ENCODE measurements at regions not wholly inside any gene's neighbourhood (a gene's known extent, or its start where the extent isn't known, plus 50 kb on each side); places are given as distances from the start of the nearest gene placed in this dataset.
A peak's percentile ranks its signal among the peaks of the same experiment; 100 is the strongest.

- DNase-seq, result no peak
- intact Hi-C loops (cut with DNase I), result no loop called here
Observed at GRCh38 chr12:127267128-127267527, 999.8 kb upstream of the TMEM132C start.

GRCh38 chr12:127268213-127268612 is 998.8 kb upstream of the TMEM132C start:
- no peak for DNase-seq

GRCh38 chr12:127268706-127269425 is 998.1 kb upstream of the TMEM132C start:
- no peak for DNase-seq
- intact Hi-C loops (cut with DNase I), result no loop called here

More at GRCh38 chr12:127268213-127268612, 998.8 kb upstream of the TMEM132C start:
- intact Hi-C loops (cut with DNase I), result no loop called here

- DNase-seq, result no peak
- intact Hi-C loops (cut with DNase I), result no loop called here
Observed at GRCh38 chr12:127270193-127270592, 996.8 kb upstream of the TMEM132C start.

GRCh38 chr12:127271776-127272175 is 995.2 kb upstream of the TMEM132C start:
- intact Hi-C loops (cut with DNase I), result no loop called here
- DNase-seq, result no peak

GRCh38 chr12:127272864-127273263 is 994.1 kb upstream of the TMEM132C start:
- intact Hi-C loops (cut with DNase I), result no loop called here
- no peak for DNase-seq

GRCh38 chr12:127273626-127274025 is 993.3 kb upstream of the TMEM132C start:
- DNase-seq, result no peak
- intact Hi-C loops (cut with DNase I), result no loop called here

GRCh38 chr12:127275416-127275815 is 991.6 kb upstream of the TMEM132C start:
- DNase-seq, result no peak
- intact Hi-C loops (cut with DNase I), result no loop called here

GRCh38 chr12:127277882-127278281 is 989.1 kb upstream of the TMEM132C start:
- intact Hi-C loops (cut with DNase I), result no loop called here
- DNase-seq, result no peak

GRCh38 chr12:127278351-127278750 is 988.6 kb upstream of the TMEM132C start:
- DNase-seq, result no peak
- intact Hi-C loops (cut with DNase I), result no loop called here

GRCh38 chr12:127280393-127281275 is 986.3 kb upstream of the TMEM132C start:
- intact Hi-C loops (cut with DNase I), result no loop called here
- peak in 8 of 10 donors; percentile 10 to 92 (median 46) for DNase-seq

- DNase-seq, result no peak
- intact Hi-C loops (cut with DNase I), result no loop called here
Observed at GRCh38 chr12:127282786-127283565, 984.0 kb upstream of the TMEM132C start.

- DNase-seq, result no peak
- intact Hi-C loops (cut with DNase I), result no loop called here
Observed at GRCh38 chr12:127284021-127284420, 982.9 kb upstream of the TMEM132C start.

- no peak for DNase-seq
- intact Hi-C loops (cut with DNase I), result no loop called here
Observed at GRCh38 chr12:127284870-127285431, 982.0 kb upstream of the TMEM132C start.

GRCh38 chr12:127286281-127286680 is 980.7 kb upstream of the TMEM132C start:
- no peak for DNase-seq
- intact Hi-C loops (cut with DNase I), result no loop called here

- intact Hi-C loops (cut with DNase I), result no loop called here
- DNase-seq, result no peak
Observed at GRCh38 chr12:127287256-127287655, 979.7 kb upstream of the TMEM132C start.

- DNase-seq, result no peak
- intact Hi-C loops (cut with DNase I), result no loop called here
Observed at GRCh38 chr12:127290251-127290650, 976.7 kb upstream of the TMEM132C start.

GRCh38 chr12:127292736-127293135 is 974.2 kb upstream of the TMEM132C start:
- no peak for DNase-seq
- intact Hi-C loops (cut with DNase I), result loop anchor here (1.0 kb wide), 1 partner anchor 184 kb away; no protein-coding TSS in a partner anchor

GRCh38 chr12:127293507-127294310 is 973.3 kb upstream of the TMEM132C start:
- DNase-seq, result peak; percentile 20 to 94 (median 64)
- intact Hi-C loops (cut with DNase I), result loop anchor here (1.0 kb wide), 1 partner anchor 185 kb away; no protein-coding TSS in a partner anchor
